ENCODE measurements at regions not wholly inside any gene's neighbourhood (a gene's known extent, or its start where the extent isn't known, plus 50 kb on each side); places are given as distances from the start of the nearest gene placed in this dataset.

DNA sequence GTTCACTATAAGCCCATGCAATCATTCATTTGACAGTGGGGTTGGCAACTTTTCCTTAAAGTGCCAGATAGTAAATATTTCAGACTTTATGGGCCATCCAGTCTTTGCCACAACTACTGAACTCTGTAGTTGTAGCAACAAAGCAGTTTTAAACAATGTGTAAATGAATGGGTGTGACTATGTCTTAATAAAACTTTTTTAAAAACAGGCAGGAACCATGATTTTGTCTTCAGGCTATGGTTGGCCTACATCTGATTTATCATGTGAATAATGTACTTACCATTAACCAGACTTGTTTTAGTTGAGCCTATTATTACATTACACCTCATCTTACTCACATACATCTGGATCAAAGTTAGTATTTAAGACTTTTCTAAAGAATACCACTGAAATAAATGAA lies 361.6 kb downstream of the GABRG2 start:
- Histone ChIP-seq H3K4me3 (no peak overlapping the region), H3K9me3 (replicated peaks) (no peaks in the 10 kb centered on the region), H3K36me3 (no peaks in the 10 kb centered on the region), H3K27me3 (ENCODE audit: low read depth) (no peaks in the 10 kb centered on the region), H3K27ac (replicated peaks) (no peak overlapping the region), H3K4me1 (no peaks in the 10 kb centered on the region)
- TF ChIP-seq, protein P1, sequence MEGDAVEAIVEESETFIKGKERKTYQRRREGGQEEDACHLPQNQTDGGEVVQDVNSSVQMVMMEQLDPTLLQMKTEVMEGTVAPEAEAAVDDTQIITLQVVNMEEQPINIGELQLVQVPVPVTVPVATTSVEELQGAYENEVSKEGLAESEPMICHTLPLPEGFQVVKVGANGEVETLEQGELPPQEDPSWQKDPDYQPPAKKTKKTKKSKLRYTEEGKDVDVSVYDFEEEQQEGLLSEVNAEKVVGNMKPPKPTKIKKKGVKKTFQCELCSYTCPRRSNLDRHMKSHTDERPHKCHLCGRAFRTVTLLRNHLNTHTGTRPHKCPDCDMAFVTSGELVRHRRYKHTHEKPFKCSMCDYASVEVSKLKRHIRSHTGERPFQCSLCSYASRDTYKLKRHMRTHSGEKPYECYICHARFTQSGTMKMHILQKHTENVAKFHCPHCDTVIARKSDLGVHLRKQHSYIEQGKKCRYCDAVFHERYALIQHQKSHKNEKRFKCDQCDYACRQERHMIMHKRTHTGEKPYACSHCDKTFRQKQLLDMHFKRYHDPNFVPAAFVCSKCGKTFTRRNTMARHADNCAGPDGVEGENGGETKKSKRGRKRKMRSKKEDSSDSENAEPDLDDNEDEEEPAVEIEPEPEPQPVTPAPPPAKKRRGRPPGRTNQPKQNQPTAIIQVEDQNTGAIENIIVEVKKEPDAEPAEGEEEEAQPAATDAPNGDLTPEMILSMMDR (IDR thresholded peaks at IDR 0.05; ENCODE audit: borderline replicate concordance): no peak
- intact Hi-C loops (cut with micrococcal nuclease): no loop called here
- DNase-seq: no peak

GRCh38 chr5:162434281-162434680 lies 366.7 kb downstream of the GABRG2 start:
- Histone ChIP-seq H3K27ac (replicated peaks) (no peak overlapping the region), H3K27me3 (ENCODE audit: low read depth) (no peaks in the 10 kb centered on the region), H3K4me1 (no peaks in the 10 kb centered on the region), H3K36me3 (no peaks in the 10 kb centered on the region), H3K4me3 (no peak overlapping the region), H3K9me3 (replicated peaks) (peaks cover 8% of the 10 kb centered on the region)
- TF ChIP-seq, protein P1 (IDR thresholded peaks at IDR 0.05; ENCODE audit: borderline replicate concordance): no peak
- DNase-seq: no peak
- intact Hi-C loops (cut with micrococcal nuclease): no loop called here

DNA sequence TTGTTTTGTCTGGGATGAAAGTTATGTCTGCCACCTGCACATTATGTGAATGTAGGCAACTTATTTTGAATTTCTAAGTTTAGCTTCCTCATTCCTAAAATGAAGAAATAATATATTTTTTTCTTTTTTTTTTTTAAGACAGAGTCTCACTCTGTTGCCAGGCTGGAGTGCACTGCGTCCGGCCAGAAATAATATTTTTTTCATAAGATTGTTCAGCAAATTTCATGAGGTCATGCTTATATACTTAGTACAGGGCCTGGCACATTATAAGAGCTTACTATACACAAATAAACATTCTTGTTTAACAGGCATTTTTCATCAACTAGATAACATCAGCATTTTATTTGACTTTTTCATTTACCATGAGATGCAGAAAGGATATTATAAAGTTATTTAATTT lies 368.5 kb downstream of the GABRG2 start:
- Histone ChIP-seq H3K27ac (replicated peaks) (no peak overlapping the region), H3K4me1 (no peaks in the 10 kb centered on the region), H3K9me3 (replicated peaks) (peaks cover 8% of the 10 kb centered on the region)

GRCh38 chr5:162444129-162444762 lies 376.7 kb downstream of the GABRG2 start:
- H3K9me3 ChIP-seq (replicated peaks): no peaks in the 10 kb centered on the region
- H3K4me3 ChIP-seq: no peak overlapping the region
- TF ChIP-seq, protein P1 (IDR thresholded peaks at IDR 0.05; ENCODE audit: borderline replicate concordance): no peak
- H3K27me3 ChIP-seq (ENCODE audit: low read depth): no peaks in the 10 kb centered on the region
- H3K27ac ChIP-seq (replicated peaks): no peak overlapping the region
- H3K36me3 ChIP-seq: no peaks in the 10 kb centered on the region
- no peak for DNase-seq
- no peaks in the 10 kb centered on the region for H3K4me1 ChIP-seq
- intact Hi-C loops (cut with micrococcal nuclease): no loop called here

More for the DNA sequence above, 368.5 kb downstream of the GABRG2 start:
- Histone ChIP-seq H3K4me3 (no peak overlapping the region), H3K27me3 (ENCODE audit: low read depth) (no peaks in the 10 kb centered on the region), H3K36me3 (no peaks in the 10 kb centered on the region)
- TF ChIP-seq, protein P1 (IDR thresholded peaks at IDR 0.05; ENCODE audit: borderline replicate concordance): no peak
- no peak for DNase-seq
- intact Hi-C loops (cut with micrococcal nuclease): no loop called here

DNA sequence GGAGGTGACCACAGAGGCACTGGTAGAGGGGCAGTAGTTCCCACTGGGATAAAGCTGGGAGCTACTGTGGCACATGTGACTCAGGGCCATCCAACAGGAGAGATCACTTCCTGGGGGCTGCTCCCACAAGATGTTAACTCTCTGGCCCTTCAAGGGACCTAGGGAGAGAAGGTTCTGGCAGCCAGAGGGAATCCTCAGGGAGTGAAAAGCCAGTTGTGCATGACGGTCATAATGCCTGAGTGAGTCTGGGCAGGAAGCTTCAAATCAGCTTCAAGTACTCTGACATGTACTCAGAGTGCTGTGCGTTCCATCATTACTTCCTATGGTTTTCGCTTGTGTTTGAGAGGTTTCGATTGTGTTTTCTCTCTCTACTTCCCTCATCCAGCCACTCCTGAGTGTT lies 388.5 kb downstream of the GABRG2 start:
- Histone ChIP-seq H3K27ac (replicated peaks) (no peak overlapping the region), H3K36me3 (no peaks in the 10 kb centered on the region), H3K27me3 (ENCODE audit: low read depth) (no peaks in the 10 kb centered on the region), H3K4me1 (no peaks in the 10 kb centered on the region), H3K9me3 (replicated peaks) (peaks cover 35% of the 10 kb centered on the region), H3K4me3 (no peak overlapping the region)
- intact Hi-C loops (cut with micrococcal nuclease): no loop called here
- TF ChIP-seq, protein P1 (IDR thresholded peaks at IDR 0.05; ENCODE audit: borderline replicate concordance): no peak
- no peak for DNase-seq
